ENCODE measurements at regions not wholly inside any gene's neighbourhood (a gene's known extent, or its start where the extent isn't known, plus 50 kb on each side); places are given as distances from the start of the nearest gene placed in this dataset.

DNA sequence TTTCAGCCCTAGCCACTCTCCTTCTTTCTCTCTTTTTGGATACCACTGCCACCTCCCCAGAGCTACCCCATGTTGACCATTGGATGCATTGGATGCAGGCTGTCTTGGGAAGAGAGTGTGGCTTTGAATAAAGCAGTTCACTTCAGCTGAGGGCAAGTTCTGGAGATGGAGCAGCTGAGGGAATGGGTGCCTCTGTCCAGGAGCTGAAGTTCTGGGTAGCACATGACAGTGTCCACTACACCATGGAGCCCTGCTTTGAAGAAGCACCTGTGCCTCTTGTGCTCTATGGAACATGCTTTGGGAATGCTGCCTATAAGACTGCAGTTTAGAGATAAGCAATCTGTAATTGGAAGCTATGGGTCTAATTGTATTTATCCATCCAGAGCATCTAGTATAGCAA is 1028.7 kb downstream of the TYW1 start:
- TF ChIP-seq, protein P1, sequence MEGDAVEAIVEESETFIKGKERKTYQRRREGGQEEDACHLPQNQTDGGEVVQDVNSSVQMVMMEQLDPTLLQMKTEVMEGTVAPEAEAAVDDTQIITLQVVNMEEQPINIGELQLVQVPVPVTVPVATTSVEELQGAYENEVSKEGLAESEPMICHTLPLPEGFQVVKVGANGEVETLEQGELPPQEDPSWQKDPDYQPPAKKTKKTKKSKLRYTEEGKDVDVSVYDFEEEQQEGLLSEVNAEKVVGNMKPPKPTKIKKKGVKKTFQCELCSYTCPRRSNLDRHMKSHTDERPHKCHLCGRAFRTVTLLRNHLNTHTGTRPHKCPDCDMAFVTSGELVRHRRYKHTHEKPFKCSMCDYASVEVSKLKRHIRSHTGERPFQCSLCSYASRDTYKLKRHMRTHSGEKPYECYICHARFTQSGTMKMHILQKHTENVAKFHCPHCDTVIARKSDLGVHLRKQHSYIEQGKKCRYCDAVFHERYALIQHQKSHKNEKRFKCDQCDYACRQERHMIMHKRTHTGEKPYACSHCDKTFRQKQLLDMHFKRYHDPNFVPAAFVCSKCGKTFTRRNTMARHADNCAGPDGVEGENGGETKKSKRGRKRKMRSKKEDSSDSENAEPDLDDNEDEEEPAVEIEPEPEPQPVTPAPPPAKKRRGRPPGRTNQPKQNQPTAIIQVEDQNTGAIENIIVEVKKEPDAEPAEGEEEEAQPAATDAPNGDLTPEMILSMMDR (IDR thresholded peaks at IDR 0.05): no peak
- no peak for TF ChIP-seq POLR2A (IDR thresholded peaks at IDR 0.05)
